ENCODE measurements at regions not wholly inside any gene's neighbourhood (a gene's known extent, or its start where the extent isn't known, plus 50 kb on each side); places are given as distances from the start of the nearest gene placed in this dataset.

DNA sequence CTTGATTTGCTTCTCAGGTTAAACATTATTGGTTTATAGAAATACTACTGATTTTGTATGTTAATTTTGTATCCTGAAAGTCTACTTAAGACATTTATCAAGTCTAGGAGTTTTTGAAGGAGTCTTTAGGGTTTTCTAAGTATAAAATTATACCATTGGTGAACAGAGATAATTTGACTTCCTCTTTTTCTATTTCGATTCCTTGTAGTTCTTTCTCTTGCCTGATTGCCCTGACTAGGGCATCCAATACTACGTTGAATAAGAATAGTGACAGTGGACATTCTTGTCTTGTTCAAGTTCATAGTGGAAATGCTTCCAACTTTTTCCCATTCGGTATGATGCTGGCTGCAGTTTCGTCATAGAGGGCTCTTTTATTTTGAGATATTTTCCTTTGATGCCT, 807.5 kb upstream of the SLC10A2 start:
- TF ChIP-seq, protein P1, sequence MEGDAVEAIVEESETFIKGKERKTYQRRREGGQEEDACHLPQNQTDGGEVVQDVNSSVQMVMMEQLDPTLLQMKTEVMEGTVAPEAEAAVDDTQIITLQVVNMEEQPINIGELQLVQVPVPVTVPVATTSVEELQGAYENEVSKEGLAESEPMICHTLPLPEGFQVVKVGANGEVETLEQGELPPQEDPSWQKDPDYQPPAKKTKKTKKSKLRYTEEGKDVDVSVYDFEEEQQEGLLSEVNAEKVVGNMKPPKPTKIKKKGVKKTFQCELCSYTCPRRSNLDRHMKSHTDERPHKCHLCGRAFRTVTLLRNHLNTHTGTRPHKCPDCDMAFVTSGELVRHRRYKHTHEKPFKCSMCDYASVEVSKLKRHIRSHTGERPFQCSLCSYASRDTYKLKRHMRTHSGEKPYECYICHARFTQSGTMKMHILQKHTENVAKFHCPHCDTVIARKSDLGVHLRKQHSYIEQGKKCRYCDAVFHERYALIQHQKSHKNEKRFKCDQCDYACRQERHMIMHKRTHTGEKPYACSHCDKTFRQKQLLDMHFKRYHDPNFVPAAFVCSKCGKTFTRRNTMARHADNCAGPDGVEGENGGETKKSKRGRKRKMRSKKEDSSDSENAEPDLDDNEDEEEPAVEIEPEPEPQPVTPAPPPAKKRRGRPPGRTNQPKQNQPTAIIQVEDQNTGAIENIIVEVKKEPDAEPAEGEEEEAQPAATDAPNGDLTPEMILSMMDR (IDR thresholded peaks at IDR 0.05), result no peak
- no peak for TF ChIP-seq POLR2A (IDR thresholded peaks at IDR 0.05)
